MM.1S (cell line): ENCODE measurements at regions not wholly inside any gene's neighbourhood (a gene's known extent, or its start where the extent isn't known, plus 50 kb on each side); places are given as distances from the start of the nearest gene placed in this dataset.

Experiments used
- CTCF ChIP-seq: fragments of 300-600 bp; sonication (generic); IDR thresholded peaks from 2 replicates; pipeline ENCODE4 v1.5.1; 2016; ENCODE audit warnings: antibody characterized with exemption, low read length, mixed read lengths
- EZH2 ChIP-seq: fragments of 300-600 bp; sonication (generic); optimal IDR thresholded peaks from 2 replicates; pipeline ENCODE3; 2017; ENCODE audit warnings: low read depth, mild to moderate bottlenecking, antibody characterized with exemption, low read length, mixed read lengths

DNA sequence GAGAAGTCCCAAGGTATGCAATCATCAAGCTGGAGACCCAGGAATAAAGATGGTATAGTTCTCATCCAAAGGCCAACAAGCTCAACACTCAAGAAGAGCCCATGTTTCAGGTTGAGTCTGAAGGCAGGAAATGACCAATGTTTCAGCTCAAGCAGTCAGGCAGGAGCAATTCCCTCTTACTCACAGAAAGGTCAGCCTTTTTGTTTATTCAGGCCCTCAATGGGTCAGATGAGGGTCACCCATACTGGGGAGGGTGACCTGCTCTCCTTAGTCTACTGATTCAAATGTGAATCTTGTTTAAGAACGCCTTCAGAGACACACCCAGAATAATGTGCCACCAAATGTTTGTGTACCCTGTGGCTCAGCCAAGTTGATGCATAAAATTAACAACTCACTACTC, 262.4 kb downstream of the USP25 start:
- TF ChIP-seq CTCF (no peak), EZH2 (no peak)
